ENCODE measurements at regions not wholly inside any gene's neighbourhood (a gene's known extent, or its start where the extent isn't known, plus 50 kb on each side); places are given as distances from the start of the nearest gene placed in this dataset.

GRCh38 chr12:39224971-39225370 is 217.9 kb downstream of the KIF21A start:
- ChIA-PET POLR2A (ENCODE audit: low non-redundant PET) (no interaction called here), CTCF (no interaction called here)
- TF ChIP-seq CTCF (conservative IDR thresholded peaks at IDR 0.05; ENCODE audit: low read depth), result no peak
- DNase-seq (ENCODE audit: low spot score), result no peak
- H3K27ac ChIP-seq, result no peak overlapping the region

- ChIA-PET CTCF (no interaction called here), POLR2A (ENCODE audit: low non-redundant PET) (no interaction called here)
- no peak for DNase-seq (ENCODE audit: low spot score)
- TF ChIP-seq CTCF (conservative IDR thresholded peaks at IDR 0.05; ENCODE audit: low read depth), result no peak
- H3K27ac ChIP-seq, result no peak overlapping the region
Observed at GRCh38 chr12:39205969-39206368, 237.0 kb downstream of the KIF21A start.

- no peak for DNase-seq (ENCODE audit: low spot score)
- POLR2A ChIA-PET (ENCODE audit: low non-redundant PET), result no interaction called here
- CTCF ChIA-PET, result interaction anchor here (0.6 kb wide), 1 partner anchor 17 kb away, joined by 8 read pairs; no protein-coding TSS in a partner anchor
- TF ChIP-seq CTCF (conservative IDR thresholded peaks at IDR 0.05; ENCODE audit: low read depth), result no peak
- H3K27ac ChIP-seq, result no peak overlapping the region
Observed at GRCh38 chr12:39199351-39199750, 243.6 kb downstream of the KIF21A start.

GRCh38 chr12:39188689-39189088 is 254.2 kb downstream of the KIF21A start:
- H3K27ac ChIP-seq, result no peak overlapping the region
- DNase-seq (ENCODE audit: low spot score), result no peak
- no peak for TF ChIP-seq CTCF (conservative IDR thresholded peaks at IDR 0.05; ENCODE audit: low read depth)
- ChIA-PET CTCF (no interaction called here), POLR2A (ENCODE audit: low non-redundant PET) (no interaction called here)

- ChIA-PET POLR2A (ENCODE audit: low non-redundant PET) (no interaction called here), CTCF (no interaction called here)
- DNase-seq (ENCODE audit: low spot score), result no peak
- TF ChIP-seq CTCF (conservative IDR thresholded peaks at IDR 0.05; ENCODE audit: low read depth), result no peak
- no peak overlapping the region for H3K27ac ChIP-seq
Observed at GRCh38 chr12:39186744-39187143, 256.2 kb downstream of the KIF21A start.

- H3K27ac ChIP-seq, result no peak overlapping the region
Observed at GRCh38 chr12:39178837-39179236, 264.1 kb downstream of the KIF21A start.

More at GRCh38 chr12:39178837-39179236, 264.1 kb downstream of the KIF21A start:
- no peak for DNase-seq (ENCODE audit: low spot score)
- POLR2A ChIA-PET (ENCODE audit: low non-redundant PET), result no interaction called here
- TF ChIP-seq CTCF (conservative IDR thresholded peaks at IDR 0.05; ENCODE audit: low read depth), result no peak
- CTCF ChIA-PET, result no interaction called here

Measured in RWPE1 (cell line).